AG08396 (cell line): ENCODE measurements at regions not wholly inside any gene's neighbourhood (a gene's known extent, or its start where the extent isn't known, plus 50 kb on each side); places are given as distances from the start of the nearest gene placed in this dataset.
"Not testable (repeated sequence)": the region's sequence is repeated elsewhere in the genome, so short reads cannot be mapped to it uniquely, and the experiment has no call there.

Experiments
- DNase-seq: peaks from one replicate; pipeline ENCODE4 v3.0.0; 2012; ENCODE audit warnings: low spot score, mixed read lengths

GRCh38 chr5:82603033-82603987 is 325.2 kb upstream of the RPS23 start:
- DNase-seq: no peak

GRCh38 chr5:82601861-82602260 is 323.7 kb upstream of the RPS23 start:
- no peak for DNase-seq

- no peak for DNase-seq
Measured at GRCh38 chr5:82601077-82601476, 322.9 kb upstream of the RPS23 start.

- DNase-seq: no peak
Measured at GRCh38 chr5:82599692-82600091, 321.5 kb upstream of the RPS23 start.

GRCh38 chr5:82599030-82599429 is 320.9 kb upstream of the RPS23 start:
- no peak for DNase-seq

- no peak for DNase-seq
Measured at GRCh38 chr5:82597437-82597836, 319.3 kb upstream of the RPS23 start.

- DNase-seq: no peak
Measured at GRCh38 chr5:82596451-82596850, 318.3 kb upstream of the RPS23 start.

- no peak for DNase-seq
Measured at GRCh38 chr5:82595113-82595512, 317.0 kb upstream of the RPS23 start.

GRCh38 chr5:82594097-82594496 is 315.9 kb upstream of the RPS23 start:
- DNase-seq: no peak

- DNase-seq: peak; percentile 12
Measured at GRCh38 chr5:82593481-82593880, 315.3 kb upstream of the RPS23 start.

GRCh38 chr5:82591021-82591515 is 312.9 kb upstream of the RPS23 start:
- DNase-seq: no peak

- DNase-seq: no peak
Measured at GRCh38 chr5:82590112-82590511, 312.0 kb upstream of the RPS23 start.

- DNase-seq: no peak
Measured at GRCh38 chr5:82586661-82587310, 308.6 kb upstream of the RPS23 start.

- DNase-seq: no peak
Measured at GRCh38 chr5:82586181-82586580, 308.0 kb upstream of the RPS23 start.

GRCh38 chr5:82584631-82585030 is 306.5 kb upstream of the RPS23 start:
- DNase-seq: no peak

GRCh38 chr5:82583331-82583730 is 305.2 kb upstream of the RPS23 start:
- not testable (repeated sequence) for DNase-seq

- no peak for DNase-seq
Measured at GRCh38 chr5:82564963-82565362, 286.8 kb upstream of the RPS23 start.

GRCh38 chr5:82563745-82564144 is 285.6 kb upstream of the RPS23 start:
- DNase-seq: no peak

GRCh38 chr5:82562696-82563240 is 284.6 kb upstream of the RPS23 start:
- no peak for DNase-seq

GRCh38 chr5:82561797-82562196 is 283.6 kb upstream of the RPS23 start:
- no peak for DNase-seq

GRCh38 chr5:82560969-82561368 is 282.8 kb upstream of the RPS23 start:
- DNase-seq: no peak

GRCh38 chr5:82560561-82560960 is 282.4 kb upstream of the RPS23 start:
- DNase-seq: no peak

- no peak for DNase-seq
Measured at GRCh38 chr5:82551840-82552385, 273.8 kb upstream of the RPS23 start.
